Mesenchymal stem cell (in vitro differentiated cells and primary cell): ENCODE measurements at regions not wholly inside any gene's neighbourhood (a gene's known extent, or its start where the extent isn't known, plus 50 kb on each side); places are given as distances from the start of the nearest gene placed in this dataset.

Experiments
- DNase-seq: peaks from one replicate; pipeline ENCODE4 v3.0.0-alpha.2; 2013
- H2AFZ ChIP-seq: one replicate; pipeline ENCODE4 v1.6.1; 2013; ENCODE audit warnings: low read depth, mild to moderate bottlenecking, control low read depth, inconsistent platforms, low read length, moderate library complexity
- H2AK5ac ChIP-seq: 2 replicates; pipeline ENCODE4 v1.6.1; 2013; ENCODE audit warnings: low read length, moderate library complexity, mild to moderate bottlenecking, inconsistent platforms; ENCODE audit not compliant: severe bottlenecking
- H2BK120ac ChIP-seq: one replicate; pipeline ENCODE4 v1.6.1; 2013; ENCODE audit warnings: low read depth, mild to moderate bottlenecking, inconsistent platforms, low read length, moderate library complexity
- H2BK12ac ChIP-seq, 2 experiments: one replicate each; pipeline ENCODE4 v1.6.1; 2013; ENCODE audit warnings: inconsistent platforms in 2 of 2, low read length in 2 of 2, mild to moderate bottlenecking in 2 of 2, moderate library complexity in 2 of 2, control low read depth in 1 of 2
- H2BK15ac ChIP-seq: one replicate; pipeline ENCODE4 v1.6.1; 2013; ENCODE audit warnings: mild to moderate bottlenecking, low read depth, inconsistent platforms; ENCODE audit not compliant: poor library complexity, severe bottlenecking
- H2BK5ac ChIP-seq: 2 replicates; pipeline ENCODE4 v1.6.1; 2013; ENCODE audit warnings: low read depth, mild to moderate bottlenecking, low read length, control low read depth, inconsistent platforms; ENCODE audit not compliant: poor library complexity, severe bottlenecking
- H3K14ac ChIP-seq, 2 experiments: one replicate each; pipeline ENCODE4 v1.6.1; 2013; ENCODE audit warnings: inconsistent platforms in 2 of 2, low read length in 2 of 2, control low read depth in 1 of 2, mild to moderate bottlenecking in 1 of 2, moderate library complexity in 1 of 2
- H3K18ac ChIP-seq, 2 experiments: one replicate each; pipeline ENCODE4 v1.6.1; 2013; ENCODE audit warnings: inconsistent platforms in 2 of 2, low read length in 2 of 2, control low read depth in 1 of 2, low read depth in 1 of 2, mild to moderate bottlenecking in 1 of 2
- H3K23ac ChIP-seq, 2 experiments: one replicate each; pipeline ENCODE4 v1.6.1; 2013; ENCODE audit warnings: inconsistent platforms in 2 of 2, low read length in 2 of 2, mild to moderate bottlenecking in 2 of 2, moderate library complexity in 2 of 2, control low read depth in 1 of 2
- H3K27ac ChIP-seq: 2 replicates; pipeline ENCODE4 v1.5.1; 2013; ENCODE audit warnings: mild to moderate bottlenecking, moderate library complexity, low read length, control low read depth, inconsistent platforms; ENCODE audit not compliant: poor library complexity, severe bottlenecking
- H3K27me3 ChIP-seq, 2 experiments: 2 replicates each; pipeline versions ENCODE4 v1.6.1 to v1.7.0; 2013; ENCODE audit warnings: low read length in 2 of 2, mild to moderate bottlenecking in 2 of 2, moderate library complexity in 2 of 2, control low read depth in 1 of 2, inconsistent platforms in 1 of 2; ENCODE audit not compliant: control insufficient read depth in 1 of 2, insufficient read depth in 1 of 2
- H3K36me3 ChIP-seq, 2 experiments: 2 replicates each; pipeline versions ENCODE4 v1.6.1 to v1.7.0; 2013; ENCODE audit warnings: low read length in 2 of 2, control low read depth in 1 of 2, inconsistent platforms in 1 of 2, low read depth in 1 of 2, mild to moderate bottlenecking in 1 of 2; ENCODE audit not compliant: insufficient read depth in 2 of 2, control insufficient read depth in 1 of 2
- H3K4ac ChIP-seq, 2 experiments: one replicate each; pipeline ENCODE4 v1.6.1; 2013; ENCODE audit warnings: inconsistent platforms in 2 of 2, low read length in 2 of 2, mild to moderate bottlenecking in 2 of 2, moderate library complexity in 2 of 2, control low read depth in 1 of 2, low read depth in 1 of 2
- H3K4me1 ChIP-seq: 2 replicates; pipeline ENCODE4 v1.6.1; 2013; ENCODE audit warnings: low read depth, low read length, control low read depth; ENCODE audit not compliant: control insufficient read depth, insufficient read depth
- H3K4me2 ChIP-seq: 2 replicates; pipeline ENCODE4 v1.6.1; 2013; ENCODE audit warnings: low read length, mild to moderate bottlenecking, inconsistent platforms; ENCODE audit not compliant: poor library complexity, severe bottlenecking
- H3K4me3 ChIP-seq, 2 experiments: 2 replicates each; pipeline versions ENCODE4 v1.5.1 to v1.7.0; 2013; ENCODE audit warnings: low read length in 2 of 2, mild to moderate bottlenecking in 2 of 2, control low read depth in 1 of 2, low read depth in 1 of 2; ENCODE audit not compliant: insufficient read depth in 1 of 2
- H3K79me1 ChIP-seq: replicated peaks from 2 replicates; pipeline ENCODE4 v1.6.1; 2013; ENCODE audit warnings: mild to moderate bottlenecking, control low read depth, low read length, inconsistent platforms; ENCODE audit not compliant: poor library complexity, severe bottlenecking
- H3K9ac ChIP-seq: 2 replicates; pipeline ENCODE4 v1.7.0; 2013; ENCODE audit warnings: mild to moderate bottlenecking, low read length, moderate library complexity
- H3K9me3 ChIP-seq: 2 replicates; pipeline ENCODE4 v1.7.0; 2013; ENCODE audit warnings: mild to moderate bottlenecking, low read length; ENCODE audit not compliant: control insufficient read depth
- H4K8ac ChIP-seq: one replicate; pipeline ENCODE4 v1.6.1; 2013; ENCODE audit warnings: inconsistent platforms, mild to moderate bottlenecking, low read length, moderate library complexity
- H4K91ac ChIP-seq: one replicate; pipeline ENCODE4 v1.6.1; 2013; ENCODE audit warnings: mild to moderate bottlenecking, low read length, inconsistent platforms
- WGBS: methylation state at CpG from one replicate; pipeline ENCODE4 v1.1.7; 2013; ENCODE audit warnings: mixed read lengths; 5-methylcytosine and 5-hydroxymethylcytosine counted together

DNA sequence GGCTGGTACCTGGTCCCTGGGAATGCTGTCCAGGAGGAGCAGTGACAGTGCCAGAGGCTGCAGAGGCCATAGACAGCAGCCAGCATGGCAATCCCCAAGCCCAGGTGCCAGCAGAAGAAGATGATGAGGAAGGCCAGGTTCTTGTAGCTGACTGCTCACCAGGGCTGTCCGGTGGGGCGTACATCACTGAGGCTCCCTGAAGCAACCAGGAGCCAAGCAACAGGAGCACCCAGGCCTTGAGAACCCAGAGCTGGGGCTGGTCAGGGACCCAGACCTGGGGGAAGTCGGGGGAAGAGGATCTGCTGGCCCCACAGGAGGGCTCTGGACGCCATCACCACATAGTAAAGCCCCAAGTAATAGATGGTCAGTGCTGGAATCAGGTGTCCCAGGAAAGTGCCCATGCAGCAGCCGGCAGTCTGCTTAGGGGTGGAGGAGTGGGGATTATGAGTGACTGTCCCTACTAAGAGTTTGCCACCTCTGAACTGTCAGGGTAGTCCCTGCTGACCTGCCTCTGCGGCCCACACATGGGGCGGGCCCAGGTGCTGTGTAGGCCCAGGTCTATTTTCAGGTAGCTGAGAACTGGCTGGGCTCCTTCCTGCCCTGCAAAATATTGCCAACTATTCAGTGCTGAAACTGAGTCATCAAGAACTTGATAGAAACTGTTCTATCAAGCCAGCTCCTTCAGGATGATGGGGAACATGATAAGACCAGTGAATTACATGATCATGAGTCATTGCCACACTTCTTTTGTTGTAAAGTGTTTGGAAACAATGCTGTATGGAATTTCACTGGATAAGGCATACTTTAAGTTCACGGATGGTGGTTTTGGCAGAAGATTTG is 68.7 kb downstream of the CHRD start:
- H2BK15ac ChIP-seq: no peak overlapping the region
- H3K36me3 ChIP-seq: no peaks in the 10 kb centered on the region
- no peak overlapping the region for H3K4ac ChIP-seq
- H3K27me3 ChIP-seq: peaks cover 0 to 8% of the 10 kb centered on the region in 2 experiments
- no peak overlapping the region for H3K18ac ChIP-seq
- no peaks in the 10 kb centered on the region for H3K9me3 ChIP-seq
- no peak overlapping the region for H3K9ac ChIP-seq
- H3K4me1 ChIP-seq: peaks cover 9% of the 10 kb centered on the region
- no peak overlapping the region for H3K27ac ChIP-seq
- DNase-seq: peak; percentile 28
- H2BK5ac ChIP-seq: no peak overlapping the region
- 82% methylated on average over 8 of the region's 8 CpGs for WGBS
- H2AK5ac ChIP-seq: no peak overlapping the region
- H3K23ac ChIP-seq: no peak overlapping the region
- no peak overlapping the region for H3K4me3 ChIP-seq
- peak overlapping the region in 1 of 2 experiments; percentile 71 for H3K14ac ChIP-seq
- H2BK12ac ChIP-seq: no peak overlapping the region
- H3K79me1 ChIP-seq: no peaks in the 10 kb centered on the region
- H2BK120ac ChIP-seq: no peak overlapping the region
- H4K91ac ChIP-seq: no peak overlapping the region
- no peak overlapping the region for H4K8ac ChIP-seq
- H3K4me2 ChIP-seq: no peak overlapping the region
- no peak overlapping the region for H2AFZ ChIP-seq

GRCh38 chr3:184449161-184449515 is 69.3 kb downstream of the CHRD start:
- WGBS: 86% methylated on average over 5 of the region's 5 CpGs
- peaks cover 6% of the 10 kb centered on the region for H3K4me1 ChIP-seq
- H3K27me3 ChIP-seq: peaks cover 0 to 8% of the 10 kb centered on the region in 2 experiments

DNA sequence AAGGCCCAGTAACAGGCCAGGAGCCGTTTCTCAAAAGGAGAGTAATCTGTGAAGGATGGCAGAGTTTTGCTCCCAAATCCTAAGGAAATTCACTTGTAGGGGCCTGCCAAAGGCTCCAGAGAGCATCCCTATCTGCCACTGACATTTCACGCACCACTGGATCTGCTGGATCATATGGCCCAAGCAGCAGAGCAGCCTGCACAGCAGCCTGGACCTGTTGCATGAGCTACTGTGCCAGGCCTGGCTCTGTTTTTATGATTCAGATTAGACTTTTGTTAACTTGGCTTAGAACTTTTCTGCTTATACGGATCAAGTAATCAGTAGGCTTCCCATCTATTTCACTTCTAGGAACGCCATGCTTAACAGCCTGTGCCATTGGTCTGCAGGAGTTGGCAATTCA is 70.7 kb downstream of the CHRD start:
- Histone ChIP-seq H4K8ac (no peak overlapping the region), H3K23ac (no peak overlapping the region), H2BK120ac (no peak overlapping the region), H3K36me3 (no peaks in the 10 kb centered on the region), H3K4me3 (no peak overlapping the region), H2BK12ac (no peak overlapping the region), H3K4me1 (peaks cover 6% of the 10 kb centered on the region), H3K79me1 (no peaks in the 10 kb centered on the region), H3K9ac (no peak overlapping the region), H2BK15ac (no peak overlapping the region), H2BK5ac (no peak overlapping the region), H2AK5ac (no peak overlapping the region), H3K27ac (no peak overlapping the region), H3K4ac (no peak overlapping the region), H3K18ac (no peak overlapping the region), H3K27me3 (peaks cover 0 to 5% of the 10 kb centered on the region in 2 experiments), H3K4me2 (no peak overlapping the region), H2AFZ (no peak overlapping the region), H4K91ac (no peak overlapping the region), H3K9me3 (no peaks in the 10 kb centered on the region), H3K14ac (peak overlapping the region in 1 of 2 experiments; percentile 35)
- 91% methylated on average over 4 of the region's 4 CpGs for WGBS
- no peak for DNase-seq

More at GRCh38 chr3:184449161-184449515, 69.3 kb downstream of the CHRD start:
- Histone ChIP-seq H3K18ac (no peak overlapping the region), H2AK5ac (no peak overlapping the region), H3K4ac (no peak overlapping the region), H3K23ac (no peak overlapping the region), H3K4me2 (no peak overlapping the region), H2BK15ac (no peak overlapping the region), H3K14ac (no peak overlapping the region), H2AFZ (no peak overlapping the region), H3K4me3 (no peak overlapping the region), H3K36me3 (no peaks in the 10 kb centered on the region), H2BK120ac (no peak overlapping the region), H3K9me3 (no peaks in the 10 kb centered on the region), H4K91ac (no peak overlapping the region), H3K27ac (no peak overlapping the region), H3K79me1 (no peaks in the 10 kb centered on the region), H4K8ac (no peak overlapping the region), H2BK12ac (no peak overlapping the region), H2BK5ac (no peak overlapping the region), H3K9ac (no peak overlapping the region)
- DNase-seq: no peak

GRCh38 chr3:184453296-184453695 is 73.4 kb downstream of the CHRD start:
- Histone ChIP-seq H2AFZ (no peak overlapping the region), H4K91ac (no peak overlapping the region), H2BK12ac (no peak overlapping the region), H3K4ac (no peak overlapping the region), H3K4me1 (peaks cover 4% of the 10 kb centered on the region), H3K36me3 (no peaks in the 10 kb centered on the region), H3K79me1 (no peaks in the 10 kb centered on the region), H3K4me3 (no peak overlapping the region), H3K4me2 (no peak overlapping the region), H4K8ac (no peak overlapping the region), H2AK5ac (no peak overlapping the region), H3K14ac (no peak overlapping the region), H2BK120ac (no peak overlapping the region), H3K18ac (no peak overlapping the region), H2BK5ac (no peak overlapping the region), H3K27ac (no peak overlapping the region), H2BK15ac (no peak overlapping the region), H3K27me3 (no peaks in the 10 kb centered on the region), H3K9me3 (no peaks in the 10 kb centered on the region), H3K9ac (no peak overlapping the region), H3K23ac (no peak overlapping the region)
- DNase-seq: no peak
- WGBS: 87% methylated on average over 3 of the region's 5 CpGs
